Transverse colon (tissue), 4 donors: ENCODE measurements at regions not wholly inside any gene's neighbourhood (a gene's known extent, or its start where the extent isn't known, plus 50 kb on each side); places are given as distances from the start of the nearest gene placed in this dataset.

ENCODE experiments used
- DNase-seq: peaks from one replicate; pipeline ENCODE4 v3.0.0-alpha.2; 2019
- H3K27ac ChIP-seq, 4 donors: fragments of 200-600 bp; sonication (generic); 2 replicates each; pipeline ENCODE4 v1.5.1; 2016 to 2018; ENCODE audit warnings: inconsistent platforms in 4 of 4
- H3K27me3 ChIP-seq: fragments of 200-600 bp; sonication (generic); 2 replicates; pipeline ENCODE4 v1.5.1; 2017; ENCODE audit warnings: inconsistent platforms
- H3K36me3 ChIP-seq, 4 donors: fragments of 200-600 bp; sonication (generic); 2 replicates each; pipeline ENCODE4 v1.5.1; 2017 to 2019; ENCODE audit warnings: inconsistent platforms in 4 of 4
- H3K4me1 ChIP-seq, 4 donors: fragments of 200-600 bp; sonication (generic); 2 replicates each; pipeline ENCODE4 v1.5.1; 2017 to 2020; ENCODE audit warnings: inconsistent platforms in 4 of 4
- H3K4me3 ChIP-seq, 4 donors: fragments of 200-600 bp; sonication (generic); 1 replicate in 1 of 4; 2 replicates in 3 of 4; pipeline versions ENCODE4 v1.5.1 to v1.6.1; 2017 to 2019; ENCODE audit warnings: inconsistent platforms in 4 of 4
- H3K9me3 ChIP-seq, 2 donors: fragments of 200-600 bp; sonication (generic); 2 replicates each; pipeline ENCODE4 v1.5.1; 2017 to 2019; ENCODE audit warnings: inconsistent platforms in 2 of 2
- EP300 ChIP-seq: sonication (generic); formaldehyde crosslinking; IDR thresholded peaks from one replicate; pipeline ENCODE4 v1.6.1; 2017; ENCODE audit warnings: antibody characterized with exemption, low read depth
- POLR2A ChIP-seq: fragments of 450-650 bp; IDR thresholded peaks from one replicate; pipeline ENCODE4 v1.6.1; 2016; ENCODE audit warnings: antibody characterized with exemption, mild to moderate bottlenecking, moderate library complexity
- POLR2AphosphoS5 ChIP-seq, 3 donors: sonication (generic); formaldehyde crosslinking; IDR thresholded peaks; one replicate each; pipeline ENCODE4 v1.6.1; 2016; ENCODE audit warnings: antibody characterized with exemption in 3 of 3
- WGBS, 2 donors: methylation state at CpG; one replicate each; pipeline ENCODE4 v1.1.5; 2018; ENCODE audit warnings: low coverage in 1 of 2; 5-methylcytosine and 5-hydroxymethylcytosine counted together
- in situ Hi-C, 4 donors: fragments of 200-750 bp; cut with MboI; loops; one replicate each; pipeline versions ENCODE4 v1.15.0 to v1.15.1; 2017; ENCODE audit warnings: low sequenced_read_pairs in 3 of 4, low pct_ligation_motif_present in 1 of 4, low pct_unique_long_range_greater_than_20kb in 1 of 4
- intact Hi-C: fragments of 100-400 bp; cut with DNase I; formaldehyde crosslinking; loops from one replicate; pipeline ENCODE4 v1.15.1; 2023; ENCODE audit warnings: low total_unique reads
- TF ChIP-seq, protein P1 (sequence below), 5 experiments: fragments of 200-600 bp in 3 of 5; fragments of 450-650 bp in 2 of 5; sonication (generic) in 3 of 5; IDR thresholded peaks; 1 replicate in 2 of 5; 2 replicates in 3 of 5; pipeline ENCODE4 v1.5.1; 2016 to 2017; ENCODE audit warnings: antibody characterized with exemption in 5 of 5, inconsistent platforms in 3 of 5, mild to moderate bottlenecking in 2 of 5, moderate library complexity in 1 of 5

DNA sequence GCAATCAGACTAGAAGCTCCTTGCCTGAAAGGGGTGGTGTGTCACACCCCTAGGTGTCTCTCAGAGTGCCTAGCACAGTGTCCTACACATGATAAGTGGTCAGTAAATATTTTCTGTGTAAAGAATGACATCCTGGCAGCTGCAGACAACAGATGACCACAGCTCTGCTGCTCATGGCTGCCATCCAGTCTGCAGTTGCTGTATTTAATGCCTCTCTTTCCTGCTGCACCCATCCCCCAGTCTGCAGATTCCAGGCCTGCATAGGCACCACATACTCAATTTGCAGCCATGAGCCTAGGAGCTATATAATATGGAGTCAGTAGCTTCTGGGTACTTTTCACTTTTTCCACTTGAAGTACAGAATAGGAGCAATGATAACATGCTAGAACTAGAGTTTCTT, 94.9 kb upstream of the NR4A3 start:
- H3K36me3 ChIP-seq = no peaks in the 10 kb centered on the region
- TF ChIP-seq, protein P1, sequence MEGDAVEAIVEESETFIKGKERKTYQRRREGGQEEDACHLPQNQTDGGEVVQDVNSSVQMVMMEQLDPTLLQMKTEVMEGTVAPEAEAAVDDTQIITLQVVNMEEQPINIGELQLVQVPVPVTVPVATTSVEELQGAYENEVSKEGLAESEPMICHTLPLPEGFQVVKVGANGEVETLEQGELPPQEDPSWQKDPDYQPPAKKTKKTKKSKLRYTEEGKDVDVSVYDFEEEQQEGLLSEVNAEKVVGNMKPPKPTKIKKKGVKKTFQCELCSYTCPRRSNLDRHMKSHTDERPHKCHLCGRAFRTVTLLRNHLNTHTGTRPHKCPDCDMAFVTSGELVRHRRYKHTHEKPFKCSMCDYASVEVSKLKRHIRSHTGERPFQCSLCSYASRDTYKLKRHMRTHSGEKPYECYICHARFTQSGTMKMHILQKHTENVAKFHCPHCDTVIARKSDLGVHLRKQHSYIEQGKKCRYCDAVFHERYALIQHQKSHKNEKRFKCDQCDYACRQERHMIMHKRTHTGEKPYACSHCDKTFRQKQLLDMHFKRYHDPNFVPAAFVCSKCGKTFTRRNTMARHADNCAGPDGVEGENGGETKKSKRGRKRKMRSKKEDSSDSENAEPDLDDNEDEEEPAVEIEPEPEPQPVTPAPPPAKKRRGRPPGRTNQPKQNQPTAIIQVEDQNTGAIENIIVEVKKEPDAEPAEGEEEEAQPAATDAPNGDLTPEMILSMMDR (IDR thresholded peaks at IDR 0.05) = no peak
- no peak for TF ChIP-seq EP300
- intact Hi-C loops (no loop called here), in situ Hi-C loops (no loop called here)
- no peak overlapping the region for H3K27ac ChIP-seq
- no peaks in the 10 kb centered on the region for H3K27me3 ChIP-seq
- DNase-seq = no peak
- no peaks in the 10 kb centered on the region for H3K4me1 ChIP-seq
- no peaks in the 10 kb centered on the region for H3K9me3 ChIP-seq
- H3K4me3 ChIP-seq = no peak overlapping the region

DNA sequence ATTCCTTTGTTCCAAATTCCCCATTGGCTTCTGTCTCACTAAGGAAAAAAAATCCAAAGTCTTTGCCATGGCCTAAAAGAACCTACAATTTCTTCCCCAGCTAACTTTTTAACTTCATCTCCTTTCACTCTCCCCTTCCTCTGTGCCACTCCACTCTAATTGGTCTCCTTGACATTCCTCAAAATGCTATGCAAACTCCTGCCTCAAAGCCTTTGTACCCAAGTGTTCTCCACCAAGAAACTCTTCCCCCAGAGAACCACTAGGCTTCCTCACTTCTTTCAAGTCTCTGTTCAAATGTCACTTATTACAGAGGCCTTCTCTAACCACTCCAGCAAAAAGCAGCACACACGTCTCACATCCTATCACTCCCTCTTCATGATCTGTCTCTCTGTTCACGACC, 91.6 kb upstream of the NR4A3 start:
- Histone ChIP-seq H3K27me3 (no peaks in the 10 kb centered on the region), H3K4me3 (no peak overlapping the region), H3K4me1 (no peaks in the 10 kb centered on the region), H3K27ac (no peak overlapping the region), H3K36me3 (no peaks in the 10 kb centered on the region), H3K9me3 (no peaks in the 10 kb centered on the region)
- WGBS, 2 donors = 80 to 100% methylated on average over 2 of the region's 2 CpGs
- intact Hi-C loops = no loop called here
- in situ Hi-C loops = no loop called here
- no peak for DNase-seq
- TF ChIP-seq EP300 = no peak
- TF ChIP-seq POLR2AphosphoS5 (IDR thresholded peaks at IDR 0.05) = no peak
- no peak for TF ChIP-seq POLR2A
- TF ChIP-seq, protein P1 (IDR thresholded peaks at IDR 0.05) = no peak

DNA sequence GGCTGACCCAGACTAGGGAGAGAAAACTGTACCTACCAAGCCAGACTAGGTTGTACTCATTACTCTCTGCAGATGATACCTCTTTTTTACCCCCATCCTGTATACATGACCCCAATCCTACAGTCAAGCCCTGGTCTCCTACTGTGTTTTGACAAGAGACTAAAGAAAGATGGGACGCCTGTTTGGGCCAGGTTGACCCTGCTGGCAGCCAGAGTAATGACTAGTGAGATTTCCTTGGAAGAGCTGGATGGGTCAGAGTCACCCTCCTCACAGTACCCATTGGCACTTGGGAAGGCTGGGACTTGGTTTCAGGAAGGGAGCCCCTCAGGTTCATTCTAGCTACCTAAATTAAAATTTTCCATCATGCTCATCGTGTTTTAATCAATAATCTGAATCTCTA, 89.7 kb upstream of the NR4A3 start:
- Histone ChIP-seq H3K27me3 (no peaks in the 10 kb centered on the region), H3K9me3 (no peaks in the 10 kb centered on the region), H3K4me1 (no peaks in the 10 kb centered on the region), H3K27ac (no peak overlapping the region), H3K36me3 (no peaks in the 10 kb centered on the region), H3K4me3 (no peak overlapping the region)
- DNase-seq = no peak
- intact Hi-C loops = no loop called here
- in situ Hi-C loops = no loop called here
- WGBS, 2 donors = 67 to 85% methylated on average over 2 of the region's 2 CpGs
- no peak for TF ChIP-seq POLR2AphosphoS5 (IDR thresholded peaks at IDR 0.05)

GRCh38 chr9:99732715-99733114, 89.0 kb upstream of the NR4A3 start:
- H3K27ac ChIP-seq = no peak overlapping the region
- WGBS, 2 donors = 51 to 56% methylated on average over 5 of the region's 5 CpGs
- H3K9me3 ChIP-seq = no peaks in the 10 kb centered on the region
- no peak overlapping the region for H3K4me3 ChIP-seq
- H3K4me1 ChIP-seq = no peaks in the 10 kb centered on the region
- DNase-seq = no peak
- H3K36me3 ChIP-seq = no peaks in the 10 kb centered on the region
- H3K27me3 ChIP-seq = no peaks in the 10 kb centered on the region
- in situ Hi-C loops (no loop called here), intact Hi-C loops (no loop called here)
- no peak for TF ChIP-seq POLR2AphosphoS5 (IDR thresholded peaks at IDR 0.05)
- TF ChIP-seq, protein P1 (IDR thresholded peaks at IDR 0.05) = no peak
- no peak for TF ChIP-seq POLR2A
- TF ChIP-seq EP300 = no peak

- intact Hi-C loops = loop anchor here (5.0 kb wide), 1 partner anchor 782 kb away; no protein-coding TSS in a partner anchor
- Histone ChIP-seq H3K36me3 (no peaks in the 10 kb centered on the region), H3K9me3 (no peaks in the 10 kb centered on the region), H3K27ac (no peak overlapping the region), H3K4me1 (no peaks in the 10 kb centered on the region), H3K27me3 (no peaks in the 10 kb centered on the region), H3K4me3 (no peak overlapping the region)
- WGBS, 2 donors = 92 to 94% methylated on average over 2 of the region's 2 CpGs
- in situ Hi-C loops = no loop called here
- TF ChIP-seq, protein P1 (IDR thresholded peaks at IDR 0.05) = no peak
- TF ChIP-seq POLR2A (no peak), EP300 (no peak), POLR2AphosphoS5 (IDR thresholded peaks at IDR 0.05) (no peak)
- DNase-seq = no peak
Measured at GRCh38 chr9:99735041-99735440, 86.6 kb upstream of the NR4A3 start.
